IPS DF 4.7 (cell line): ENCODE measurements at regions not wholly inside any gene's neighbourhood (a gene's known extent, or its start where the extent isn't known, plus 50 kb on each side); places are given as distances from the start of the nearest gene placed in this dataset.

Experiments
- DNase-seq: peaks from one replicate; pipeline ENCODE4 v3.0.0-alpha.2; 2013; ENCODE audit warnings: low spot score; ENCODE audit errors: extremely low read depth

DNA sequence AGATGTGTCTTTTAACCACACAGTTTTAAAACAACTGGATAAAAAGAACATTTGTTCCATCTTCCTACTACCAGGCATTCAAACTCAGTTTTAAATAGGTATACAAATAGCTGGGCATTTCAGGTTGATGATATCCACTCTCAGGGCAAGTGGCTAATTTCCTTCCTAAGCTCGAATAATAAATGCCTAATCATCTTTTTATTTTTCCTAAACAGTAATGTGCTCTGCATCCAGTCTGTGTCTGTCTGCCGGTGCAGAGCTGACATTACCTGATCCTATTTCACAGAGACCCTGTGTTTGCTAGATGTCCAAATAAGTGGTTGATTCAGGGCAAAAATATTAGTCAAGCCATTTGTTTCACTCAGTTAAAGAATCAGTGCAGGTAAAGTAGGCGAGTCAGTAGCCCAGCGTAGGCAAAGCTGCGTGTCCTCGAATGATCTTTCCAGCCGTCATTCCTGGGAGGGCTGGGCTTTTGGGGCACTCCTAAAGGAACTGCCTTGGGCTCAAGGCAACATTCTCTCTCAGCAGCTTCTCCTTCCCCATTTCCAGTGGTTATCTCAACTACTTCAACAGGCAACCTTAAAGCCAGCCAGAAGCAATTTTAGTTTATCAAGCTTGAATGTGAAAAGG, 74.2 kb upstream of the BMP2 start:
- DNase-seq = no peak

DNA sequence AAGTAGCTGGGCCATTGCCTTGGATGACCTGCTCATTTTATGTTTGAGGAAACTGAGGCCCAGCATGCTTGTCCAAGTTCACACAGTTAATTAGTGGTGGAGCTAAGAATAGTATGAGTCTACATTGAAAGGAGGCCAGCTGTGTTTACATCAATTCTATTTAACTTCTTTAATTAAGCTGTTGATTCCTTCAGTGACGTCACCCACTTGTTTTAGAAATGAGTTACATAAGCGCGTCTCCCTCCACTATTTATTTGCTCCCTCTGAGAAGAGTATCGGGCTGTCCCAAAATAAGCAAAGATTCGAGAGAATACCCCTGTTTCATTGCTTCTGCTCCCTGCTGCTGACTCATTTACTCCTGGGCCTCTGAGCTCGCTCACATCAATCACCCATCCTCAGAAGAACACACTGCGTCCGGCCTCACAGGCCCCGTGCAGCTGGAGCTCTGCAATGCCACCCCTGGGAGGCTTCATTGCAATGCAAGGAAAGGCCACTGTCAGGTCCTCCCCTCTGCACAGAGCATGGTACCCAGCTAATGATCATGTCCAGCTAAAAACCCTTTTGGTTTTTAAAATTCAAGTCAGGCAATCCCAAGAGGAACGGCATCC, 74.8 kb upstream of the BMP2 start:
- DNase-seq = no peak

DNA sequence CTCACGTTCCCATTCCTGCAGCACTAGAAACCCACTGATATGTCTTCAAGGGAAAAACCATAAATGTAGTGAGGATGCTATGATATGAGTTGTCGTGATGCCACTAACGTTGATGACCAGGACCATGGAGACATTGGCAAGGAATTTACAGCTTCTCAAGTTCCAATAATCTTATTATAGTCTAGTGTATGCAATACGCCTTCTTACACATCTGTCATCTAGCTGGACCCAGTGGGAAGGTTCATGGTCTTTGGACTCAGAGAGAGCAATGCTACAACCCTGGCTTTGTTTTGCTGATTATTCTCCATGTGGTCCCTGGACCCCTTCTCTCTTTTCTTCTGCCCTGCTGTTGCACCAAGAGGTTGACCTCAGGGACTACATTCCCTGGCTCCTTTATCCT, 76.0 kb upstream of the BMP2 start:
- no peak for DNase-seq

DNA sequence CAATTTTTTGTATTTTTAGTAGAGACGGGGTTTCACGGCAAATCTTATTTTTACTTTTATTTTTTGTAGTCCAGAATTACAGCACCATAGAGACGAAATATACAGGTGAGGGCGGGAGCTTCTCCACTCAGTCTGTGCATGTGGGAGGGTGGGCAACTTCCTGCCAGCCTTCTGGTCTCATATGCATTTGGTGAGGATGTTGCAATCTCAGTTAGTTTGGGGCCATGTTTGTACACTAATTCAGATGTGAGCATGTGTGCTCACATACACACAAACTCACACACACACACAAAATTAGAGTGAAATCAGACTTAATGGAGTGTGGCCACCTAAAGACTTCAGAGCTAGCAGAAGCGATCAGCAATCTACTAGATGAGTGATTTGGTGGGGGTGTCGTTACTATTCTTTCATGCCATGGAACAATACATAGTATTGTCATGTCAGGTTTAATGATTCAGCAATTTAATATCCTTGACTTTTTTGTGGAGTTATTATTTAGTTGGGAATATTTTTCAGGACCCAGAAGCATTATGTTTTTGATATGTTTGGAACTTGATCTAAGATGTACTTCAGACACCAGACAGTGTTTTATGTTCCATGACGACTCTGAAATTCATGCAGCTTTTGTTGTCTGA, 78.0 kb upstream of the BMP2 start:
- DNase-seq = no peak

DNA sequence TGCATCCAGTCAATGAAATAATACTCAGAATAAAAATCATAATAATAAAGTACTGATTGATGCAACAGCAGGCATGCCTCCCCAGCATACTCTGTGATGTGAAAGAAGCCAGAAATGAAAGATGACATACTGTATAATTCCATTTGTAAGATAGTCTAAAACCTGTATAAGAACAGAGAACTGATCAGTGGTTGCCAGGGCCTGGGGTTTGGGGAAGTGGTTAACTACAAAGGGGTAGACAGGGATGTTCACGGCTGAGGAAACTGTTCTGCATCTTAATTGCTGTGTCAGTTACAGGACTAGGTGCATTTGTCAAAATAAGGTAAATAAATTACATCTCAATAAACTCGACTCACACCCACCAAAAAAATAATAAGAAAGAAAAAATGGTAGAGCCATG, 81.3 kb upstream of the BMP2 start:
- no peak for DNase-seq

DNA sequence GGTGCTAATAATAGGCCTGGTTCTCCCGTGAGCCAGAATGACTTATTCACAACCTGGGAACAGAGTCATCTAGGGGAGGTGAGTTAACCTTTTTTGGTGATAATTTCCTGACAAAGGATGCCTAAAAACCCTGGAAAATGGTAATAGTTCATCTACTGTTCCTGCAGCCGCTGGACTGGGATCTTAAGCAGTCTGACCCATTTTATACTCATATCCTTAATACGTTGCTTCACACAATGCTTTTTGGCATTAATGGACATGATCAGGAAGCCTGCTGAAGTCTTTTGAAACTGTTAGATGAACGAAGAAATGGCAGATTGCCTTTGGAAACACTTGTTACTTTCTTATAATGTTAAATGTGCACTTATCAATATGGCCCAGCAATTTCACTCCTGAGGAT, 81.9 kb upstream of the BMP2 start:
- no peak for DNase-seq

DNA sequence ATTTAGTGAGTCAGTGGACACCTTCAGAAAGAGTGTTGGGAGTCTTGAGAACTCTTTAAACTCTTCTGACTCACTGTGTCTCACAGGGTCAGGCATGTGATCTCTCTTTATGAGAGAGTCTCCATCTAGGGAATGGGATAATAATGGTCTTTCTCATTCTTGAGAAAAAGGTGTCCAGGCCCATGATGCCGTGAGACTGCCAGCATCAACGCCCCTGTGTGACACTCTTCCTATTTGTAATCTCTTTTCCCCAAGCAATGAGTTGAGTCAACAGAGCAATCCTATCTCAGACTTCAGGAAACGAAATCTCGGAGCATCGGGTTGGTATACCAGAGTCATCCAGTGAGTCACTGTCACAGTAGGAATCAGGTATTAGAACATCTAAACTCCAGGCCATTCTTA, 82.3 kb upstream of the BMP2 start:
- no peak for DNase-seq

DNA sequence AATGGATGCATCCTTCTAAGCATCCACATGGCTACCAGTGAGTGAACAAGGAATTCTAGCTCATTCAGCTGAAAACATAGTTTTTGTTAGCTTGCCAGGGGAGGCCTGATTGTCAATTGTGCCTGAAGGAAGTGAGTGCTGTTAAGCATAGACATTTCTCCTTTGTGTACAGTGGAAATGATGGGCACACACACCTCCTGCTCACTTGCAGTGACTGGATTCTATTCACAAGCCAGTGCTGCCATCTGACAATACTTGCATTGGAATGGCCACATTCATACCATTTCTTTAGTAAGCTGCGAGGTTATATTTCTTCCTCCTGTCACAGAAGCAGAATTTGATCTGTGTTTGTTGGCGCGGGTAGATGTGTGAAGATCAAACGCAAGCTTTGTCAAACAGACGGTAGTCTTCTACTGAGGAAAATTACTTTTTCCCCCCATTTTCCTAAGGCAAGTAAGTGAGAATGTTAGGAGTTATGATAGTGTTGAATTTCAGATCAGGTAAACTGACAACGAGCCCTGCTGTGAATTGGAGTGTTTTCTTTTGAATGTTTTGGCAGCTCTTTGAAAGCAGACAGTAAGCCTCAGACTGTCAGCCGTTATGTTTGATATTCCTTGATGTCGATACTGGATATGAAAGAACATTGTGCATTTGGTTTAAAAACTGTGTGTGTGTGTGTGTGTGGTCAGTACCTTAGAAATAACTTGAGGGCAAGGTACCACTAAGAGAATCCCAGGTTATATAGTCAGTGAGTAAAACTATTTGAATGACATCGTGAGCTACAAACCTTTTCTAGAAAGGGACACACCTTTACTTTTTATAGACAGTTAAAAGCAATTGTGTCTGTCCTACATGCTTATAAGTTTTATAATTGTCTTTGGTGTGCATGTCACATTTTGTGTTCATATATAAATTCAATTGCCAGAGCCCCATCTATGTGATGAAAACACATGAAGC, 84.2 kb upstream of the BMP2 start:
- DNase-seq = no peak

DNA sequence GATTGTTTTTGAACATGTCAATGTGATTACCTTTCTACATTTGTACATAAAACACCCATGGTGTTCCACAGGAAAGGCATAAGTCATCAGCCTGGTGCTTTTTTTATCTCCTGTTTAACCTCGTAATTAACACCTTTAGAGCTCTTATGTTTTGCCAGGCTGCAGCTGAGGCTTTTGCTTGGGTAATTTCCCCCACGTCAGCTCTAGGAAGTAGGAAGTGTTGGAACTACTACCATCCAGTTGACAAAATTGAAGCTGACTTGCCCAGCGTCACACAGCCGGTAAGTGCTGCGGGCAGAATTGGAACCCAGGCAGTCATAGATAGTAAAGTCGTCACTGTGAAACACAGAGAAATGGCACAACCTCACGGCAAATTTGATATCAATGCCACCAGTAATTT, 86.6 kb upstream of the BMP2 start:
- DNase-seq = no peak

DNA sequence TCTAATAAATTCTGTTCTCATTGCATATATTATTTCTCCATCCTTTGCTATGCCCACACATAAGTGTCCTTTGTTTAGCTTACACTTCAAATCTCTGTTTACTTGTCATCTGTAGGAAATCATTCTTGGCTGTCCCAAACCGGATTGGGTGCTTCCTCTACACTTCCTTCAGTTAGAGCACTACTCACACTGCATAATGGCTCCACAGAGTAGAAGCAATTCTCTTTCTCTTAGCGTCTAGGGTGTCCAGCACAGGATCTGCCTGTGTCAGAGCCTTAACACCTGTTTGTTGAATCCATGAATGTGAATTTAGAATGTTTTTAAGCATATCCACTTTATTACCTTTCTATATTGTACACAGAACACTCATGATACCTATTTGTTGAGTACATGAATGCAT, 87.0 kb upstream of the BMP2 start:
- no peak for DNase-seq

DNA sequence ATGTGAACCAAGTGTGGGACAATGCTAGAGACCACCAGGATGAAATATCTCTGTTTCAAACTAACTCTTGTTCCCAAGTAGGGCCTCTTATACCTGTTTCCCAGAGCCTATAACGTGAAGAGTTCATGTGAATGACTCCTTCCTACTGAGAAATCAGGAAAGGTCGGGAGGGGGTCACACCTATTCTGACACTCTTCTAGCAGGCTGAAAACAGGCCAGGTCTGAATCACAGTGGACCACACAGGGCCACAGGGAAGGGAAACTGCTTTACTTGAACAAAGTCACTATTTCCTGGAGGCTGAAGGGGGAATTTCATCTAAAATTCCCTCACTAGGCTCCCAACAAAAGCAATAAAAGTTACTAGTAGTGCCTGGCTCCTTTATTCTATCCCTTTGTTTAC, 88.4 kb upstream of the BMP2 start:
- no peak for DNase-seq

DNA sequence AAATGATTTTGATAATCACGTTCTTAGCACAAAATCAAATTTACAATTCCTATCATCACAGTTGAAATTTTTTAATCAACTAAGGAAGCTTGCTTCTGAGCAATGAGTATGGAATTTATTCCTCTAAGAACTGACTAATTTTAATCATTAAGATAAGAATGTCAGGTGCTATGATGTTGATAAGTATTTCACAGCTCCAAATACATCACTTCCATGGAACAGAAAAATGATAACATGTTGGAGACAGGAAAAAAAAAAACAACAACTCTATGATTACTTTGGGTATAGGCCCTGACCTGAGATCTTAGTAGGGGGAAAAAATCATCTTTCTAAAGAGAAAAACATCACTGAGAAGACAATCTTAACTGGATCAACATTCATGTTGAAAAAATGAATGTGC, 89.4 kb upstream of the BMP2 start:
- no peak for DNase-seq

DNA sequence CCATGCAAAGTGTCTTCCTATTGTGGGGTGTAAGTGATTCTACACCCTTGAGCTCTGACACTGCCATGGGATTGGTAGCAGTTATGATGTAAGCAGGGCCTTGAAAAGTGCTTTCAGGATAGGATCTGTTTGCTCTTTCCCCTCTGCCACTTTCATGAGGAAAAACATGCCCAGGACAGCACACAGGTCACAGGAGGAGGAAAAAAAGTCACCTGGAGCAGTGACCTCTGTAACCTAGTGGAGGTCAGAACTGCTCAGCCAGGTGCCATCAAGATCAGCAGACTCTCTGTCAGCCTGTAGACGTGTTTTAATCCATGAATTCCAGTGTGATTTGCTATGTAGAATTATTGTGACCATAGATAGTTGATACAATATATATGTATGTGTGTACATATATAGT, 92.7 kb upstream of the BMP2 start:
- no peak for DNase-seq

DNA sequence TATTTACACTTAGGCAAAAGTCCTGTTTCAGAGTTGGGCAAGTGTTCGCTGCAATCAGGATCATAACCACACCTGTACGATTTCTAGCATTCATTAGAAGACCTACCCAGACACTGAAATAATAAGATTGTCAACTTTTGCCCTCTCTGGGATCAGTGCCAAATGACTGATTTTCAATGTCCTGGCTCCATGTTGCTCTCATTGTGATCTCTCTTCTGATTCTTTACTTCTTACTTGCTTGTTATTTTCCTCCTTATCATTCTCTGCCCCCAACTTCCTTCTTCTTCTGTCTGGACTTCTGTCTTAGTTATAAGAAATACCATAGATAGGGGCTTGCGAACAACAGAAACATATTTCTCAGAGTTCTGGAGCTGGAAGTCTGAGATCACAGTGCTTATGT, 94.4 kb upstream of the BMP2 start:
- no peak for DNase-seq

DNA sequence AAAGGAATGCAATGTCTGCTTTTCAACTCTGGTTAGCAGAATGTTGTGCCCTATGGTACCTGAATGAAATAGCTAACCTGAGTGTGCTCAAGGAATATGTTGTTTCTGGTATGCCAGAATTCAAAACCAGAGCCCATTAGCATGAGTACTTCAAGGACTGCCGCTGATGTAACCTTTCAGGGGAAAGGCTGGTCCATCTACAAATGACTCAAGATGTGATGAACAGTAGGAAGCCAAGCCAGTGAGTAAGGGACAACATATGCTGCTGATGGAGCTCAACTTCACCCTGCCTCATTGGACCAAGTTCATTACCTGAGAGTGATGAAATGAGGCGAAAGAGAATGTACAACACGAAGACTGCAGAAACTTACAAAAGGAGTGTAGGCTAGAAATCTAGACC, 95.7 kb upstream of the BMP2 start:
- DNase-seq = no peak

DNA sequence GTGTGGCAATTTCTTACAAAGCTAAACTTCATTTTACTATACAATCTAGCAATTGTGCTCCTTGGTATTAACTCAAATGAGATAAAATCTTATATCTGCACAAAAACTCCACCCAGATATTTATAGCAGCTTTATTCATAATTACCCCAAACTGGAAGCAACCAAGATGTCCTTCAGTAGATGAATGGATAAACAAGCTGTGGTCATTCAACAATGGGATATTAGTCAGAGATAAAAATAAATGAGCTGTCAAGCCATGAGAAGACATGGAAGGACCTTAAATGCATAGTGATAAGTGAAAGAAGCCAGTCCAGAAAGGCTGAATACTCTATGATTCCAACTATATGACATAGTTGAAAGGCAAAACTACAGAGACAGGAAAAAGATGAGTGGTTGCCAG, 98.9 kb upstream of the BMP2 start:
- DNase-seq = no peak

DNA sequence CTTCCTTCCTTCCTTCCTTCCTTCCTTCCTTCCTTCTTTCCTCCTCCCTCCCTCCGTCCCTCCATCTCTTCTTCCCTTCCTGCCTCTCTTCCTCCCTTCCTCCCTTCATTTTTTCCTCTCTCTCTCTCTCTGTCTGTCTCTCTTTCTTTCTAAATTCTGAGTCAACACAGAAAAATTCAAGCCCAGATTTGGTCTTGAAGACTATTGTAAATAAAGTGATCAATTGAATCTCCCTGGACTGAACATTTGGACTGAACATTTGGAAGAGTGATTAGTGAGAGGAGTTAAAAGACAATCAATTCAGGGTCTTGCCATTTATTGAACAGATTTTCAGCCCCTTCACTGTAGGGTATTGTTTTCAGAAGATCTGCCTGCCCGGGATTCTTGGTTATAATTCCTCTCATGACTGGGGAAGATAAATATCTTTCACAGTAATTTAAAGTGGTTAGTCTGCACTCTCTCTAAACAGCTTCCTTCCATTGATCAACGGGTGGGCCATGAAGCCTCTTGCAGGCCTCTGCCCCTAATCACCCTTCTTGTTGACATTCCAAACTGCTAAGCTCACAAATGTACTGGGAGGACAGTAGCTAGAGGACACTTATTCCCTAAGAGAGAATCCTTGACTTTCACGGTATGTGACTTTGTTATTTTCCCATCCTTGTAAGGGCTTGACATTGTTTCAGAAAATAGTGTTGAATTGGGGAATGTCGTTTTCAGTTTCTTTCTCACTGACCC, 101.7 kb upstream of the BMP2 start:
- no peak for DNase-seq

DNA sequence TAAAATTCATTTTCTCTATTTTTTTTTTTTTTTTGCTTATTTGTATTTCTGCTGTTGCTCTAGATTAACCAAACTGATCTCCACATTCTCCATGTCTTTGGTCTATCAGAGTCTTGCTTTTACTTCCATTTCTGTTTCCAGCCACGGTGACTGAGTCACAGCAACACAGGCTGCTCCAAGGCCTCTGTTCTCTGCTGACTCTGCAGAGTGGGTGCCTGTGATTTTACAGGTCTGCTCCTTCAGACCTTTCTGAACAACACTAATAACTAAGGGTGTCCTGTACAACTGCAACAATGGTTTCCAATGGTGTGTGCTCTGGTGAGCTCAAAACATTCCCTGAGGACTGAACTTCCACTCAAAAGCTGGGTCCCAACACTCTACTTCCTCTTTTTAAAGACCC, 102.3 kb upstream of the BMP2 start:
- DNase-seq = no peak

DNA sequence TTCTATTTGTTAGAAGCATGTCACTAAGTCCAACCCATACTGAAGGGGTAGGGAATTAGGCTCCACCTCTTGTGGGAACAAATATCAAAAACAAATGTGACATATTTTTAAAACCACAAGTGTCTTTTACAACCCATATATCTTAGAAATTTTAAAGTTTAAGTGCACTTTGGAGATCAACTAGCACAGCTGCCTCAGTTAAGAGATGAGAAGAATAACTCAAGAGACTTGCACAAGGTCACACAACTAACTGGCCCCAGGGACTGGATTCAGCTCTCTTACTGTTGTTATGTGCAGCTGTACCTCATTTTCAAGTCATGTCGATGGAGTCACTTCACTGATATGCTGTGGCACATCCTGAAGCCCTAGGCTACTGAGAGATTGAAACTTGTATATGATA, 102.9 kb upstream of the BMP2 start:
- DNase-seq = no peak

DNA sequence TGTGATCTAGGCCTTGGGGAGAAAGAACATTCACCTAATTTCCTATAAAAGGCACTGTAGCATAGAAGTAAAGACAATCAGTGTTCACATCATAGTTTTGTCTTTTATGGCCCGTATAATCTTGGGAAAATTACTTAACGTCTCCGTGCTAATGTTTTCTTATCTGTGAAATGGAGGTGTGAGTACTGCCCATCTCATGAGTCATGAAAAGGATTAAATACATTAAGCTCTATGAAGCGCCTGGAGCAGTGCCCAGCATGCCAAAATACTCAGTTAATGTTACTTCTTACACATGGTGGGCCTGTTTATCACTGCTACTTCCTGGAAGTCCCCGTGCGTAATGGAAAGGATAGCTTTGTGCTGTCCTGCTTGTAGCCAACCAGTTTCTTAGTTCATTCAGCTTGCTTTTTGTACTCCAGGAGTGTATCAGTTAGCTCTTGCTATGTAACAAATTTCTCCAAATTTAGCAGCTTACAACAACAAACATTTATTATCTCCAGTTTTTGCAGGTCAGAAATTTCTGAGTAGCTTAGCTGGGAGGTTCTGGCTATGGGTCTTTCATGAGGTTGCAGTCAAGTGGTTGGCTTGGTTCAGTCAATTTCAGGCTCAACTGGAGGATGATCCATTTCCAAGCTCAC, 103.6 kb upstream of the BMP2 start:
- no peak for DNase-seq

DNA sequence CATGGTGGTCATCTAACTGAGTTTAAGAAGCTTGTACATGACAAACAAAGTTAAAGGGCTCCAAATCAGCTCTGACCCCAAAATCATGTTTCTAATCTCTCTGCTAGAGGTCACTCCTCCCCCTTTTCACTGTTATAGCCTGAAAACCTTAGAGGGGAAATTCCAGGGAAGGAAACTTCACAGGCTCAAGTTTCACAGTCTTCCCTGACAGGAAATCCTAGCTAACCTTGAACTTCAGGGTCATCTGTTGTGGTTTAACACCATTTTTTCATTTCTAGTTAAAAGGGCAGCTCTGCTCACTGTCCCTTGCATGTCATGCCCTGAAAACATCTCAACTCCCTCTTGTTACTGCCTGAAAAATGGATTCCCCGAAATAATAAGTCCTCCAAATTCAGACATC, 104.4 kb upstream of the BMP2 start:
- no peak for DNase-seq
